ENCODE measurements at regions not wholly inside any gene's neighbourhood (a gene's known extent, or its start where the extent isn't known, plus 50 kb on each side); places are given as distances from the start of the nearest gene placed in this dataset.
A peak's percentile ranks its signal among the peaks of the same experiment; 100 is the strongest.
"Not testable (repeated sequence)": the region's sequence is repeated elsewhere in the genome, so short reads cannot be mapped to it uniquely, and the experiment has no call there.

- DNase-seq (ENCODE audit: low spot score), result peak; percentile 47
Measured at GRCh38 chr2:47653902-47654789, 83.4 kb upstream of the KCNK12 start.

- DNase-seq (ENCODE audit: low spot score), result no peak
Measured at GRCh38 chr2:47653036-47653435, 82.3 kb upstream of the KCNK12 start.

DNA sequence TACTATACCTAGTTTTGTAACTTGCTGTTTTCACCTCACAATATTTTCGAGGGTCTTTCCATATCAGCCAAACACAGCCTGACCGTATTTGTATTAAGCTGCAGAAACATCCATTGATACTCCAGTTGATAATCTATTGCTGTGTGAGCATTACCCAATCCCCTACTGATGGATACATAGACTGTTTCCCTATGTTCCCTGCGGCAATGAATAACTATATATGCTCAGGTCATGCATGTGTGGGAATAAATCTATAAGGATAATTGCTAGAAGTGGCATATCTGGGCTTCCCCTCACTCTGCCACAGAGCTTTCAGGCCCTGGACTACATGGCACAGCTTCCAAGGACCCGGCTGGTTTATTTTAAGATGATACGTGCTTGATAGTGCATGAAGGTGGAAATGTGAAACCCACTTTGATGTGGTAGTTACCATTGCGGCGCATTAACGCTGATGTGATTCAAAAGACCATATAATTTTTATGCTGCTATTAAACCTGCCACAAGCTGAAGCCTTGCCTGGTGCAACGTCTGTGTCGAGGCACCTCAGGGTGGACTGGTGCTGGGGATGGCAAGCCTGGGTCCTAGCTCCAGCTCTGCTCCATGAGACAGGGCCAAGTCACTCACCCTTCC, 81.4 kb upstream of the KCNK12 start:
- no peak for DNase-seq (ENCODE audit: low spot score)

GRCh38 chr2:47651296-47651695, 80.5 kb upstream of the KCNK12 start:
- no peak for DNase-seq (ENCODE audit: low spot score)

DNA sequence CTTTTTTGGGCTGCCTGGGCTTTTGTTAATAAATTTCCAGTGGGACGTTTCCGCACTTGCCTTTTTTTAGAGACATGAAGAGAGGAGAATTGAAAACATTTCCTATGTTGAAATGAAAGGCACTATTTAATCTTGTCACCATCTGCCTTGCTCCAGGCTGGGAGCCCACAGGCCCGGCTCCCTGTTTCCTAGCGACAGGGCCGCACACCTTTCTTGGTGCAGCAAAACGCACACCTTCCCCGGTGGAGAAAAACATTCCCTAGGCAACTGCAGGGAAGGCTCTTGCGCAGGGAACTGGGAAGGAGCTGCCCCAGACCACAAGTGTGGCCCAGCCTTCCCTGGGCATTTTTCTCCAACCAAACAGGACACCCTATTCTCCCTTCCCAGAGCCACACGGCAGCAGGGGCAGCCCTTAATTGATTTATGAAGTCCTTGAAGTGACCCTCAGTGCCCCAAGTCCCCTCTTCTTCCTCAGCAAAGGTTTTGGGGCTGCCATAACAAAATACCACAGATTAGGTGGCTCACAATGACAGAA, 79.3 kb upstream of the KCNK12 start:
- no peak for DNase-seq (ENCODE audit: low spot score)

GRCh38 chr2:47645246-47645645, 74.5 kb upstream of the KCNK12 start:
- no peak for DNase-seq (ENCODE audit: low spot score)

DNA sequence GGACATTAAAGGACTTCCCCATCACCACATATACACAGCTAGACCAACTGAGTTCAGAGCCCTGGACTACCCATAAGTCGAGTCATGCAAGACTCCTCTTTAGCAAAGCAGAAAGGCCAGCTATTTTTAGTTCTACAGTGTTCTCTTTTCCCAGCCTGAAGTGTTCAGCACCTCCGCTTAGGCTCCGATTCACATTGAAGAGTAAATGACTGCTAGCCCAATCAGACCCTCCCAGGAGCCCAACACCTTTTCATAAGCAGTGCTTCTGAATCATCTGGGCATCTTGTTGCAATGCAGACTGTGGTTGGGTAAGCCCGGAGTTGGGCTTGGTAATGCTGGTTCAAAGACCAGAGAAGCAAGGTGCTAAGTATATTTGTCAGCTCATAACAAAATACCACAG, 73.6 kb upstream of the KCNK12 start:
- no peak for DNase-seq (ENCODE audit: low spot score)

- DNase-seq (ENCODE audit: low spot score), result no peak
Measured at GRCh38 chr2:47641366-47641765, 70.6 kb upstream of the KCNK12 start.

DNA sequence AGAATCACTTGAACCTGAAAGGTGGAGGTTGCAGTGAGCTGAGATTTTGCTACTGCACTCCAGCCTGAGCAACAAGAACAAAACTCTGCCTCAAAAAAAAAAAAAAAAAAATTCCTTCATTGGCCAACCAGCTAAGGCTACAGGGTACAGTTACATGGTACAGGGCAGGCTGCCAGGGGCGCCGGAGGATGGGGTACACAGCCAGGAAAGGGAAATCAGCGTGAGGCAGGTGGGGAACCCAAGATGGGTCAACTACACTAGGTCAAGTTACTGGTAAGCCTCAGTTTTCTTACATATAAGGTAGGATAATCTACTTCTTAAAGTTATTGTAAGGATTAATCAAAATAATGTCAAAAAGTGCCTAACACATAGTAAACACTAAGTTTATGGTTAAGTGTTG, 69.6 kb upstream of the KCNK12 start:
- DNase-seq (ENCODE audit: low spot score), result no peak

GRCh38 chr2:47639467-47639866, 68.7 kb upstream of the KCNK12 start:
- no peak for DNase-seq (ENCODE audit: low spot score)

DNA sequence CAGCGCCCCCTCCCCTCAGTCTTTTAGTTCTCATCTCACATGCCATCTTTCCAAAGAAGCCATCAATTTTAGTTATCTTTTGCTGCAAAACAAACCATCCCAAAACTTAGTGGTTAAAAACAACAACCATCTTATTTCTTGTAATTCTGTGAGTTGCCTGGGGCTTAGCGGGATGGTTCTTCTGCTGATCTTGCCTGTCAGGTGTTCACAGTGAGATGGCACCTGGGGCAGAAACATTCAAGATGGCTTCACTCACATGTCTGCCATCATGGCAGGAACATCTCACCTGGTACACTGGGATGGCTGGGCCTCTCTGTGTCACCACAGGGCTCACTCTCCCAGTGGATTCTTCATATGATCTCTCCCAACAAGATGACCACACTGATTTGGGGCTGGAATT, 67.6 kb upstream of the KCNK12 start:
- DNase-seq (ENCODE audit: low spot score), result no peak

DNA sequence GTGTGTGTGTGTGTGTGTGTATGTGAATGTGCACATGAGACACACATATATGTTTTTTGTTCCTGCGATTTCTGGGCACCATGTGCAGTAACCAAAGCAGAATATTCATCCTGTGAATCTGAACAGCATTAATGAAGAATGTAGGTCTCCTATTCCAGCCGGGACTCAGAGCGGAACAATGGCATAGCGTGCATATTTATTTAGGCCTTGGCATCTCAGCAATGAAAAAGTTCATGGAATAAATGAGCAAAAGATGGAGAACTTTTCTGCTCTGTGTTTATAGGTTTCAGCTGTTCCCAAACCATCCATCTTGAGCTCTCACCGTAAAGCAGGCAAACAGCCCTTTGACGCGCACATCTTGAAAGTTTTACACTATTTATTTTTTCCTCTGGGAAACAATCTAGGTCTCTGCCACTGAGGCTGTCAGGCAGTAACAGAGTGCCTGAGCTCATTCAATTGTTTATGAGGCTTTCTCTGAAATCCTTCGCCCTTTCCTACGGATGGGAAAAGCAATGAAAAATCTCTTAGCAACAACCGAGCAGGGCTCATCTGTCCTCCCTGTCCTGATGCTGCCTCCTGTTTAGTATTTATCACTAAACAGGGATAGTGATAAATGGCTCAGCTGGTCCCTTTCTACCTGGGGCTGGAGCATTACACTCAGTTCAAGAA, 65.9 kb upstream of the KCNK12 start:
- DNase-seq (ENCODE audit: low spot score), result no peak

- no peak for DNase-seq (ENCODE audit: low spot score)
Measured at GRCh38 chr2:47636176-47636575, 65.4 kb upstream of the KCNK12 start.

DNA sequence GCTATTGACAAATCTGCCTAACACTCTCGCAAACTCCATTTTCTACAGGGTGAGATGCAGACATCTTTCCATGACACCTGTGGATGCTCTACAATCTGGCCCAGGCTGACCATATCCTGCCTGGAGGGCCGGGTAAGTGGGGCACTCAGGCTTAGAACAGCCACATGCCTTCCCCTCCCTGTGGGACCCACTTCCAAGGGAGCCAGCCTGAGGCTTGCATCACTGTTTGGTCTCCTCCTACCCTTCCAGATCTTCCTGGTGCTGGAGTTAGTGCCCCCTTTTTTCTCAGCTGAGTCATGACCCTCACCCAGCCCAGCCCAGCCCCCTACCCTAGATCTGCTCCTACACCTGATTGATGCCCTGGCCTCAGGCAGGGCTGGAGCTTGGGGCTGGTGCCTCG, 62.0 kb upstream of the KCNK12 start:
- no peak for DNase-seq (ENCODE audit: low spot score)

DNA sequence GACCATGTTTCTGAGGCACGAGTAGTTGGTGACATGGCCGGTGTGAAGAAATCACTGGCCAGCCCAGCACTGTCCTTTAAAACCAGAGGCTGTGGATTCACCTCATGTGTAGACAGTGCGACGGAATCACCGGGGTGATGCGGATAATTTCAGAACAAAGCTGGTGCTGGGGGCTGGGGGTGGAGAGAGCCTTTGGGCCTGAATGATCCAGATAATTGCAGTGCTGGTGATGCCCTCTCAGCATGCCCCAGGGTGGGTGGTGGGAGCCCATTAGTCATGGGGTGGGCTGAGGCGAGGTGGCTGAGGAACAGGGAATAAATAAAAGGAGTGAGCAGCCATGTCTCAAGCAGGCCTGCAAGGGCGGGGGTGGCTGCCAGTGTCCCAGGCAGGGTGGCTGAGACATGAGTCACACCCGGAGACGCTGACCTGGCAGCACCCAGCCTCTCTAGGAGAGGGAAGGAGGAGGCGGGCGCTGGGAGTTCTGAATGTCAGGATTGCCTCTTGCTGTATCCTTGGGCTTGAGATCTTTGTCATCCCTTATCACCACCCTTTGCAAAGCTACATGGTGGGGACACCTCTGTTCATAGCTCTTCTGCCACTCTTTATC, 61.1 kb upstream of the KCNK12 start:
- DNase-seq (ENCODE audit: low spot score), result peak; percentile 71

- DNase-seq (ENCODE audit: low spot score), result no peak
Measured at GRCh38 chr2:47631306-47631705, 60.5 kb upstream of the KCNK12 start.

GRCh38 chr2:47629501-47630460, 59.0 kb upstream of the KCNK12 start:
- no peak for DNase-seq (ENCODE audit: low spot score)

DNA sequence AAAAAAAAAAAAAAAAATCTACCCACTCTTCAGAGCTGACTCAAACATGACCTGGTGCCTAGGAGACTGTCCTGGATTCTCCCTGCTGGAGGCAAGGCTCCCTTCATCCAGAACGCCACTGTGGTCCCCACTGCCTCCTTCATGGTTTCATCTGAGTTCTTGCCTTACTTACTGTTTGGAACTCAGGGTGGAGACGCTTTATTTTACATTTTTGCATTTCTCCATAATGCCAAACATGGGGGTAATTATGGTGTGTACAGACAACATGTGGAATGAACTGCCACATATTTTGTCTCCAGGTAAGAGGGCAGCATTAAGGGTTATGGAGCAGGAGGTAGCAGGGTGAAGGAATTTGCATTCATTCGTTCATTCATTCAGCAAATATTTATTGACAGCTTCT, 58.1 kb upstream of the KCNK12 start:
- DNase-seq (ENCODE audit: low spot score), result no peak

- no peak for DNase-seq (ENCODE audit: low spot score)
Measured at GRCh38 chr2:47626664-47627063, 55.9 kb upstream of the KCNK12 start.

GRCh38 chr2:47623140-47623539, 52.4 kb upstream of the KCNK12 start:
- not testable (repeated sequence) for DNase-seq (ENCODE audit: low spot score)

All from HT-29 (cell line).